DMS53 (cell line): ENCODE measurements at regions not wholly inside any gene's neighbourhood (a gene's known extent, or its start where the extent isn't known, plus 50 kb on each side); places are given as distances from the start of the nearest gene placed in this dataset.
A peak's percentile ranks its signal among the peaks of the same experiment; 100 is the strongest.
"Not testable (repeated sequence)": the region's sequence is repeated elsewhere in the genome, so short reads cannot be mapped to it uniquely, and the experiment has no call there.

Experiments
- DNase-seq: peaks from one replicate; lab custom pipeline; 2025; lab: John Stamatoyannopoulos, UW

GRCh38 chr19:56894626-56895025, 54.1 kb upstream of the PEG3 start:
- DNase-seq = no peak

- DNase-seq = no peak
Measured at GRCh38 chr19:56896095-56896494, 55.6 kb upstream of the PEG3 start.

GRCh38 chr19:56899943-56900342, 59.4 kb upstream of the PEG3 start:
- no peak for DNase-seq

GRCh38 chr19:56900573-56901097, 60.1 kb upstream of the PEG3 start:
- DNase-seq = no peak

GRCh38 chr19:56905631-56906150, 65.2 kb upstream of the PEG3 start:
- DNase-seq = no peak

GRCh38 chr19:56912401-56913112, 72.0 kb upstream of the PEG3 start:
- no peak for DNase-seq

GRCh38 chr19:56913113-56913455, 72.6 kb upstream of the PEG3 start:
- DNase-seq = not testable (repeated sequence)

GRCh38 chr19:56916528-56916927, 76.0 kb upstream of the PEG3 start:
- DNase-seq = no peak

- DNase-seq = no peak
Measured at GRCh38 chr19:56917529-56917928, 77.0 kb upstream of the PEG3 start.

GRCh38 chr19:56917998-56918397, 77.5 kb upstream of the PEG3 start:
- no peak for DNase-seq

- DNase-seq = no peak
Measured at GRCh38 chr19:56918682-56919307, 78.3 kb upstream of the PEG3 start.

- no peak for DNase-seq
Measured at GRCh38 chr19:56919308-56919995, 78.9 kb upstream of the PEG3 start.

- DNase-seq = not testable (repeated sequence)
Measured at GRCh38 chr19:56926094-56926493, 85.6 kb upstream of the PEG3 start.

- DNase-seq = no peak
Measured at GRCh38 chr19:56927294-56927693, 86.8 kb upstream of the PEG3 start.

GRCh38 chr19:56927791-56928207, 87.3 kb upstream of the PEG3 start:
- no peak for DNase-seq

- peak; percentile 95 for DNase-seq
Measured at GRCh38 chr19:56930647-56931535, 90.4 kb upstream of the PEG3 start.

- no peak for DNase-seq
Measured at GRCh38 chr19:56933014-56933705, 92.6 kb upstream of the PEG3 start.

- DNase-seq = no peak
Measured at GRCh38 chr19:56934438-56935090, 94.0 kb upstream of the PEG3 start.

- no peak for DNase-seq
Measured at GRCh38 chr19:56939951-56940350, 99.4 kb upstream of the PEG3 start.

GRCh38 chr19:56942756-56943155, 102.2 kb upstream of the PEG3 start:
- DNase-seq = peak; percentile 23

- DNase-seq = peak; percentile 5
Measured at GRCh38 chr19:56946159-56946558, 105.6 kb upstream of the PEG3 start.
